Vagina (tissue), 2 donors: ENCODE measurements at regions not wholly inside any gene's neighbourhood (a gene's known extent, or its start where the extent isn't known, plus 50 kb on each side); places are given as distances from the start of the nearest gene placed in this dataset.

Source experiments
- DNase-seq, 2 donors: peaks; one replicate each; pipeline ENCODE4 v3.0.0-alpha.2; 2017; ENCODE audit errors: extremely low spot score in 2 of 2
- H3K27ac ChIP-seq: fragments of 200-600 bp; sonication (generic); one replicate; pipeline ENCODE4 v1.5.1; 2019
- H3K27me3 ChIP-seq: fragments of 200-600 bp; sonication (generic); one replicate; pipeline ENCODE4 v1.5.1; 2019
- H3K36me3 ChIP-seq, 2 donors: fragments of 200-600 bp; sonication (generic); one replicate each; pipeline ENCODE4 v1.5.1; 2017 to 2019
- H3K4me1 ChIP-seq: fragments of 200-600 bp; sonication (generic); one replicate; pipeline ENCODE4 v1.5.1; 2019
- H3K4me3 ChIP-seq, 2 donors: fragments of 200-600 bp; sonication (generic); 1 replicate in 1 of 2; 2 replicates in 1 of 2; pipeline ENCODE4 v1.5.1; 2016 to 2019
- H3K9me3 ChIP-seq: fragments of 200-600 bp; sonication (generic); one replicate; pipeline ENCODE4 v1.5.1; 2019
- POLR2A ChIP-seq, 2 donors: fragments of 450-650 bp; IDR thresholded peaks; one replicate each; pipeline ENCODE4 v1.6.1; 2017; ENCODE audit warnings: antibody characterized with exemption in 2 of 2, mild to moderate bottlenecking in 2 of 2, moderate library complexity in 2 of 2
- POLR2AphosphoS5 ChIP-seq, 2 donors: sonication (generic); formaldehyde crosslinking; IDR thresholded peaks; one replicate each; pipeline ENCODE4 v1.9.0; 2017; ENCODE audit warnings: antibody characterized with exemption in 2 of 2, mild to moderate bottlenecking in 2 of 2, low read depth in 1 of 2; ENCODE audit not compliant: insufficient read depth in 1 of 2
- intact Hi-C: fragments of 100-400 bp; cut with DNase I; formaldehyde crosslinking; loops from one replicate; pipeline ENCODE4 v1.15.1; 2023
- TF ChIP-seq, protein P1 (sequence below), 3 experiments: fragments of 450-650 bp in 2 of 3; fragments of 200-600 bp in 1 of 3; sonication (generic) in 1 of 3; IDR thresholded peaks; one replicate each; pipeline ENCODE4 v1.5.1; 2017 to 2019; ENCODE audit warnings: antibody characterized with exemption in 3 of 3, mild to moderate bottlenecking in 2 of 3, moderate library complexity in 2 of 3

DNA sequence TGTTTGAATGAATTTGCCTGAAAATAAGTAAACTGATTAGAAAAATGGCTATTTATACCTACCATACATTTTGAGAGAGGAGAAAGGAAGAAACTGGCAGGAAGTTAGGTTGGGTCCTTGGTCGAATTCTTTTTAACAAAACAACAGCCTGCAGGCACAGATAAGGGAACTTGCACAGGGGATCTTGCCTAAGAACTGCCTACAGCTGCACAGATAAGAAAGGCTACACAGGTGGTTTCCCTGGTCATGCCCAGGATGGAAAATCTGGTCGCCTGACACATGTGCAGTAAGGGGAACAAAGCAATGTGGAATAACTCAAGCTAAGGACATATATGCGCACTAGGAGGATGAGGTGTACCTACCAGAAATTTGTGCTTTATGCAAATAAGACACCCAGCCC, 732.1 kb upstream of the POT1 start:
- TF ChIP-seq, protein P1, sequence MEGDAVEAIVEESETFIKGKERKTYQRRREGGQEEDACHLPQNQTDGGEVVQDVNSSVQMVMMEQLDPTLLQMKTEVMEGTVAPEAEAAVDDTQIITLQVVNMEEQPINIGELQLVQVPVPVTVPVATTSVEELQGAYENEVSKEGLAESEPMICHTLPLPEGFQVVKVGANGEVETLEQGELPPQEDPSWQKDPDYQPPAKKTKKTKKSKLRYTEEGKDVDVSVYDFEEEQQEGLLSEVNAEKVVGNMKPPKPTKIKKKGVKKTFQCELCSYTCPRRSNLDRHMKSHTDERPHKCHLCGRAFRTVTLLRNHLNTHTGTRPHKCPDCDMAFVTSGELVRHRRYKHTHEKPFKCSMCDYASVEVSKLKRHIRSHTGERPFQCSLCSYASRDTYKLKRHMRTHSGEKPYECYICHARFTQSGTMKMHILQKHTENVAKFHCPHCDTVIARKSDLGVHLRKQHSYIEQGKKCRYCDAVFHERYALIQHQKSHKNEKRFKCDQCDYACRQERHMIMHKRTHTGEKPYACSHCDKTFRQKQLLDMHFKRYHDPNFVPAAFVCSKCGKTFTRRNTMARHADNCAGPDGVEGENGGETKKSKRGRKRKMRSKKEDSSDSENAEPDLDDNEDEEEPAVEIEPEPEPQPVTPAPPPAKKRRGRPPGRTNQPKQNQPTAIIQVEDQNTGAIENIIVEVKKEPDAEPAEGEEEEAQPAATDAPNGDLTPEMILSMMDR (IDR thresholded peaks at IDR 0.05) = no peak
- no peak for TF ChIP-seq POLR2AphosphoS5 (IDR thresholded peaks at IDR 0.05; ENCODE audit: insufficient read depth in 1 of 2, low read depth in 1 of 2)
- no peak for TF ChIP-seq POLR2A (IDR thresholded peaks at IDR 0.05)
- H3K36me3 ChIP-seq = no peaks in the 10 kb centered on the region
- intact Hi-C loops = no loop called here
- H3K4me1 ChIP-seq = no peaks in the 10 kb centered on the region
- no peaks in the 10 kb centered on the region for H3K27me3 ChIP-seq
- no peak overlapping the region for H3K27ac ChIP-seq
- H3K9me3 ChIP-seq = no peaks in the 10 kb centered on the region
- no peak overlapping the region for H3K4me3 ChIP-seq
- no peak for DNase-seq

DNA sequence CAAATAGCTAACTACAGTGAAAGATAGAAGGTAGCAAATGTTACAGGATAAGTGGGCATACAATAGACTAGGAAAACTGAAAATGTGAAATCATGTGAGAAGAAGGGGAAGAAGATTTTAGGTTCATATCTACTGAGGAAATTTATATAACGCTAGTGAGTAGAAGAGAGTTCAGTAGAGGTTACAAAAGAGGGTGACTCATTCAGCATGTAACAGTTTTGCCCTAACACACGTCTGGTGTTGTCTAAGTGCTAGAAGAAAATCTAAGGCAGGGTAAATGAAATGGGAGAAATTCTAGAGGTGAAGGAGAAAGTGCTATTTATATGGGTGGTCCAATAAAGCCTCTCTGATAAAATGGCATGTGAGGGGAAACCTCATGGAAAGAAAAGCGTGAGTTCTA, 731.4 kb upstream of the POT1 start:
- TF ChIP-seq, protein P1 (IDR thresholded peaks at IDR 0.05) = no peak
- TF ChIP-seq POLR2AphosphoS5 (IDR thresholded peaks at IDR 0.05; ENCODE audit: insufficient read depth in 1 of 2, low read depth in 1 of 2) (no peak), POLR2A (IDR thresholded peaks at IDR 0.05) (no peak)

DNA sequence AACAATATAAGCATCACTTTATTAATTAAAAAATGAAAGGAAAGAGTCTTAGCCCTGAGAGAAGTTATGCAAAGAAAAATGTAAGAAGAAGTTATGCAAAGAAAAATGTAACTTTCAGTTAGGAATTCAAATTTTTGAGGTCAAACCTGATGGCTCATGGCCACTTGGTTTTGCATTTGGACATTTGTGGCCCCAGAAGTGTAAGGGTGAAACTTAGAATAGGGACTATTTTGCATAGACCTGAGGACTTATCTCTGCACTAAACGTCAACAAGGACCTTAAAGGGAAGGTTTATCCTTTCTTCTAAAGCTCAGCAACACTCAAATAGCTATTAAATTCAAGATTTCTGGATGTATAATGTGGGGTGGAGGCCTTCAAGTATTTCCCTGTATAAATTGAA, 724.5 kb upstream of the POT1 start:
- Histone ChIP-seq H3K4me3 (no peak overlapping the region), H3K9me3 (no peaks in the 10 kb centered on the region), H3K4me1 (no peaks in the 10 kb centered on the region), H3K36me3 (no peaks in the 10 kb centered on the region), H3K27me3 (no peaks in the 10 kb centered on the region), H3K27ac (no peak overlapping the region)
- TF ChIP-seq POLR2AphosphoS5 (IDR thresholded peaks at IDR 0.05; ENCODE audit: insufficient read depth in 1 of 2, low read depth in 1 of 2) (no peak), POLR2A (IDR thresholded peaks at IDR 0.05) (no peak)
- TF ChIP-seq, protein P1 (IDR thresholded peaks at IDR 0.05) = no peak
- DNase-seq = no peak
- intact Hi-C loops = no loop called here

More for the DNA sequence above, 731.4 kb upstream of the POT1 start:
- H3K4me1 ChIP-seq = no peaks in the 10 kb centered on the region
- no peak overlapping the region for H3K4me3 ChIP-seq
- H3K36me3 ChIP-seq = no peaks in the 10 kb centered on the region
- no peak for DNase-seq
- no peaks in the 10 kb centered on the region for H3K9me3 ChIP-seq
- intact Hi-C loops = no loop called here
- H3K27me3 ChIP-seq = no peaks in the 10 kb centered on the region
- no peak overlapping the region for H3K27ac ChIP-seq

DNA sequence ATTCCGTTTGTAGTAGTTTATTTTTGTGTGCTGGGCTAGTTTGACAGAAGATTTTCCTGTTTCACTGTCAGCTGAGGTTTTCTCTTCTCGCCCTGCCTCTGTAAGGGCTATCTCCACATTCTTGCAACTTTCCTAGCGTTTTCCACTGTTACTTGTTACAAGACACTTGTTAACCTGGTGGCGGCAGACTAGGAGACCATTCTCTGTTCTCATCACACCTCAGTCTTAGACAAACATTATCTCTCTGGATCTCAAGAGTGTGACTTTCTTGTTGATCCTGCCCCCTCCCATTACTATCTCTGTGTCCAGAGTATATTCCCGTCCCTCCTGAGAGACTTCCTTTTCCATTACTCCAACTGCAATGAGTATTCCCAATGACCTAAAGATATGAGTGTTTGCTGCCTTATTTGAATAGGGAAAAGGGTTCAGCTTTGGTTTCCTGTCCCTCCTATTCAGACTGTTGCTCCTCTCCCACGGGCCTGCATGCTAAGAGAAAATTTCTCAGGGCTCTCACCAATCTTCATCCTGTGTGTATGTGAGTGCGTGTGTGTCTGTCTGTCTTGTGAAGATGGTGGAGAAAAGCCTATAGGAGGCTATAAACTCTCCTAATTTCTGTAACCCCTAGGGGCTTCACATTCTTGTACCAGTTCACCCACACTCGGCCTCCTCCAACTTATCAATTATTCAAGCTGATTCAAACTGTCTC, 722.4 kb upstream of the POT1 start:
- no peak for DNase-seq
- no peaks in the 10 kb centered on the region for H3K4me1 ChIP-seq
- no peaks in the 10 kb centered on the region for H3K36me3 ChIP-seq
- no peak overlapping the region for H3K4me3 ChIP-seq
- intact Hi-C loops = no loop called here
- no peaks in the 10 kb centered on the region for H3K9me3 ChIP-seq
- H3K27ac ChIP-seq = no peak overlapping the region
- no peaks in the 10 kb centered on the region for H3K27me3 ChIP-seq
- TF ChIP-seq, protein P1 (IDR thresholded peaks at IDR 0.05) = no peak
- TF ChIP-seq POLR2A (IDR thresholded peaks at IDR 0.05) = no peak
- TF ChIP-seq POLR2AphosphoS5 (IDR thresholded peaks at IDR 0.05; ENCODE audit: insufficient read depth in 1 of 2, low read depth in 1 of 2) = no peak

DNA sequence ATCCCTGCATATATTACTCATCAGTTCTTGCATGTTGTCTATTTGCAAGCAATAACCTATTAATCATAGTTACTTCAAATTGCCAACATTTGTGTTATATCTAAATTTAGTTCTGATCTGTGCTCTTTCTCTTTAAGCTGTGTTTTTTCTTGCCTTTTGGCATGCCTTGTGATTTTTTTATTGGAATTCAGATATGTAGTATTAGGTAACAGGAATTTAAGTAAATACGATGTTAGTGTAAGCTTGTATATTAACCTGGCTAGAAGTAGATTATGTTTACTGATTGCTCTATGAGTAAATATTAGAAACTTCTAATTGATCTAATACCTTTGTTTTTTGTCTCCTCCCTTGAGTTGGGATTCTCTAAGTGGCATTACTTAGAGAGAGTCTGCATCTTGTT, 718.9 kb upstream of the POT1 start:
- Histone ChIP-seq H3K36me3 (no peaks in the 10 kb centered on the region), H3K27ac (no peak overlapping the region), H3K9me3 (no peaks in the 10 kb centered on the region), H3K4me1 (no peaks in the 10 kb centered on the region), H3K4me3 (no peak overlapping the region), H3K27me3 (no peaks in the 10 kb centered on the region)
- intact Hi-C loops = no loop called here
- no peak for TF ChIP-seq POLR2AphosphoS5 (IDR thresholded peaks at IDR 0.05; ENCODE audit: insufficient read depth in 1 of 2, low read depth in 1 of 2)
- TF ChIP-seq, protein P1 (IDR thresholded peaks at IDR 0.05) = no peak
- no peak for TF ChIP-seq POLR2A (IDR thresholded peaks at IDR 0.05)
- DNase-seq = no peak
